ENCODE measurements at regions not wholly inside any gene's neighbourhood (a gene's known extent, or its start where the extent isn't known, plus 50 kb on each side); places are given as distances from the start of the nearest gene placed in this dataset.

GRCh38 chr4:117495802-117496201 lies 410.4 kb upstream of the TRAM1L1 start:
- TF ChIP-seq CTCF (IDR thresholded peaks at IDR 0.05) (no peak), POLR2AphosphoS5 (IDR thresholded peaks at IDR 0.05) (no peak)

Data from gastroesophageal sphincter (tissue), 3 donors.